GM12872 (cell line): ENCODE measurements at regions not wholly inside any gene's neighbourhood (a gene's known extent, or its start where the extent isn't known, plus 50 kb on each side); places are given as distances from the start of the nearest gene placed in this dataset.

Experiments used
- TF ChIP-seq, protein P1 (sequence below): IDR thresholded peaks from 3 replicates; pipeline ENCODE4 v1.5.1; 2011; ENCODE audit warnings: low read depth, mild to moderate bottlenecking, low read length, moderate library complexity; ENCODE audit not compliant: insufficient read depth

DNA sequence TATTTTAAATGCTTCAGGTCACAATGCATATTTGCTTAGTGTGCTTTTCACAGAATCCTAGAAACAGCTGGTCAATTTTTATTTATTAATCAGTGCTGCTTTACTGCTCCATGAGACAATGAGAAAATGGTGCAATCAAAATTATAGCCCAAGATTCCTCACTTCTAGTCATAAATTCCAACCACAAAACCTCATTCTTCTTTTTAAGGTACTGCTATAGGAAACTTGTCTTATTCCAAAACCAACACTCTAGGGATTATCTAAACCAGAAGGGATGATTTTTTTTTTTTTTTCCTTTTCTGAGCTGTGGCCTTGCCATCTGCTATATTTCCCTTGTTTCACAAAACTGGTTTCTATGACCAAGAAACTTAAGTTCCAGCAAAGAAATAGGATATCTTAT lies 64.0 kb upstream of the SEMA3A start:
- TF ChIP-seq, protein P1, sequence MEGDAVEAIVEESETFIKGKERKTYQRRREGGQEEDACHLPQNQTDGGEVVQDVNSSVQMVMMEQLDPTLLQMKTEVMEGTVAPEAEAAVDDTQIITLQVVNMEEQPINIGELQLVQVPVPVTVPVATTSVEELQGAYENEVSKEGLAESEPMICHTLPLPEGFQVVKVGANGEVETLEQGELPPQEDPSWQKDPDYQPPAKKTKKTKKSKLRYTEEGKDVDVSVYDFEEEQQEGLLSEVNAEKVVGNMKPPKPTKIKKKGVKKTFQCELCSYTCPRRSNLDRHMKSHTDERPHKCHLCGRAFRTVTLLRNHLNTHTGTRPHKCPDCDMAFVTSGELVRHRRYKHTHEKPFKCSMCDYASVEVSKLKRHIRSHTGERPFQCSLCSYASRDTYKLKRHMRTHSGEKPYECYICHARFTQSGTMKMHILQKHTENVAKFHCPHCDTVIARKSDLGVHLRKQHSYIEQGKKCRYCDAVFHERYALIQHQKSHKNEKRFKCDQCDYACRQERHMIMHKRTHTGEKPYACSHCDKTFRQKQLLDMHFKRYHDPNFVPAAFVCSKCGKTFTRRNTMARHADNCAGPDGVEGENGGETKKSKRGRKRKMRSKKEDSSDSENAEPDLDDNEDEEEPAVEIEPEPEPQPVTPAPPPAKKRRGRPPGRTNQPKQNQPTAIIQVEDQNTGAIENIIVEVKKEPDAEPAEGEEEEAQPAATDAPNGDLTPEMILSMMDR = no peak

DNA sequence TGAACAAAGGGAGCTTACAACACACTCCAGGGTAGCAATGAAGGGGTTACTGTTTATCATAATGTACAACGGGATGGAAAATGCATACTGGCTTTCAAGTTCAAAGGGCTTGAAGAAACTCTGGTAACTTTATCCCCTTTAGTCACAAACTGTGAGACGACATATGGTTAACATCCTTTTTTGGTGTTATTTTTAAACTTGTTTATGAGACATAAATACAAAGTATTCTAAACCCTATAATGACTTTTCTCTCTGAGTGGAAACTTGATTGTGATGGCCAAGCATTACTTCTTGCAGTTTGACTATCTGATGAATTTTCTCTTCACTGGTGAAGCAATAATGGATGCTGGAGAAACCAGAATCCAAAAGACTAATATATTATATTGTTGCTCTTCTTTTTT lies 62.0 kb upstream of the SEMA3A start:
- TF ChIP-seq, protein P1 = no peak

DNA sequence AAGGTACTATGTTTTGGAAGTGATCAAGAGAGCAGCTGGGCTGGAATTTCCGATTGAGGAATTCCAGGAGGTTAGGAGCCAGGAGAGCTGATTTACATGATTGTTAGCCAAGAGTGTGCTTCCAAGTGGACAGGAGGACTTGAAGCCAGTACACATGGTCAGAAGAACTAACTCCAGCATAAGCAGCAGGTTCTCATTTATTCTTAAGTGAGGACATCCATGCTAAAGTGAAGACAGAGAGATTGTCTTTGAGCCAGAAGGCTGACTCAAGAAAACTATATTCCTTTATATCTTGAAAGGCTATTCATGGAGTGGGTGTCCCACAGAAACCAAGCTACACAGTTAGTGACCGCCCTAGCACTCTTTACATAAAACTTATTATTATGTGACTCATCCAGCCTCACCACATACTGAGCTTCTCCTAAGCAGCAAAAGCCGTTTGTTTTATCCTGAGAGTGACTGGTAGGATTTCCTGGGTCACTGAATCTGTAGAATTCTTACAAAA lies 56.7 kb upstream of the SEMA3A start:
- TF ChIP-seq, protein P1 = no peak

DNA sequence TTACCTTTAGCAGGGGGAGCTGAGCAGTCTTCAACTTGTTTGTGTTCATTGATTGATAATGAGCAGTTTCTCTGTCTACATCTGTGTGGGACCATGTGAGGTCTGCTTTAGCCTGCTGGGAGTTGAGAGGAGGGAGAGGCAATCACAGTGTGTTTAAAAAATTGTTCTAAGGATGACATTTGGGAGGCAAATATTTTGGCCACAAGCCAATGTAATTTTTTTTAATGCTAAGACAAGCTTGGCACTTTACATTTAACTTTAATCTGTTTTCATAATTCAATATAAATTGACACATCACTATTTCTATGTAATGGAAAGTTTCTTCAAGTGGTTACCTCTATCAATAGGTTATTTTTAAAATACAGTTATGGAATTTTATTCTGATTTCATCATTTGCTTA lies 55.9 kb upstream of the SEMA3A start:
- TF ChIP-seq, protein P1 = no peak

DNA sequence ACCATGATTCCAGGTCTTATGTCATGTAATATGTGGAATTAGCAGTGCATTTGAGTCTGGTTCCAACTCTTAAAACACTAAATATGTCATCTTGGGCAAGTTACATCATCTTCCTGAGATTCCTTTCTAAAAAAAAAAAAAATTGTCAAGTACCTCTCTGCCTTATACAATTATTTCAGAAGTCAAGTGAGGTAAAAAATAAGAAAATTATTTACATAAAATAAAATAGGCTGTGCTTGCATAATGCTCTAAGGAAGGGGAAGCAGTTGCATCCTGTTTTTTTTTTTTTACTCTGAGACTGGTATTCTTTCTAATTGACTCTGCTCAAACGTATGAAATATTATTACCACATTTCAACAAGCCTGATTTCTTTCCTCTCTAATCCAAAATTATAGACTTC lies 55.1 kb upstream of the SEMA3A start:
- TF ChIP-seq, protein P1 = no peak

DNA sequence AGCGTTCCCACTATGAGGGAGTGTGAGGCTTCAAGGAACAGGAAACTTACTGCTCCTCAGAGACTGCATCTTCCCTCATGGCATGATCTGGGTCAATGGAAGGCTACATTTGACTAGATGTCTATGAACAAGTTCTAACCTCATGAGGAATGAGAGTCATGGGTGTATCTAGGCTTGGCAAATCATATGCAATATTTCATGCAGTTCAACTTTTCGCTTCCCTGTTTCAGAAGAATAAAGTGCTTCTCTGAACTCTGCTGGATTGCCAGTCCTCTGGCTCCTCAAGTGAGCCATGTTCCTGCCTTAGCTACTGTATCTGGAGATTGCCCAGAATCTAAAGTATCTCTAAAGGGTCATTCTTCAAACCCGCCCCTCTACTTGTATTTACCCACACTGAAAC lies 54.3 kb upstream of the SEMA3A start:
- TF ChIP-seq, protein P1 = no peak

DNA sequence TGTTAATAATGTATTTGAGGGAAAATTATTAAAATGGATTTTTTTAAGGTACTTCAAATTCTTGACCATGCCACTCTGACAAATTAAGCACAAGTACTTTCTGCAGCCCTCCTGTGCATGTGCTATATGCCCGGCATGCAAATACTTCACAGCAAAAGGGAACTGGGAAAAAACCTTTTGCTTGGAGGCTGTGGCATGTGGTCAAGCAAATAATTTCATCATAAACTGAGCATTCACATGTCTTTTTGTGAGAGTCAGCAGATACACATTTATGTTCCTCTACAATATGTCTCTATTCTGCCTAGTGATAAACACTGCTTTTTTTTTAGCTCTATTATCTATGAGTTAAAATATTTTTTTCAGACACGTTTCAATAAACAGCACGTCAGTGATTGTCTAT lies 53.7 kb upstream of the SEMA3A start:
- TF ChIP-seq, protein P1 = no peak

DNA sequence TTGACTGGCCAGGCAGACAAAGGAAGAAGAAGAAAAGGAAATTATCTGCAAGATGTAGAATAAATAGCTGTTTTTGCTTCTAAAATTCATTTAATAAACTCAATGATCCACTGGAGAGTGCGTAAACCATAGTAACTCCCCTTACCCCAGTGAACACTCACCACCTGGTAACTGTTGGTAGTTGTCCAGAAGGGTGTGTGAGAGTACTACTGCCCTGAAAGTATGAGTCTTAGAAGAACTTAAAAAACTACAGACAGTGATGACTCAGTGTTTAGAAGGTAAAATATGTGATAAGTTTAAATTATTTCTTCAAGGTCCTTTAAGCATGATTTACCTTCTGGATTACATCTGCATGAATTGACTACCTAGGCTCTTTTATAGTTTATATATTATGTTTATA lies 53.0 kb upstream of the SEMA3A start:
- TF ChIP-seq, protein P1 = no peak
